Suprapubic skin (tissue), 4 donors: ENCODE measurements at regions not wholly inside any gene's neighbourhood (a gene's known extent, or its start where the extent isn't known, plus 50 kb on each side); places are given as distances from the start of the nearest gene placed in this dataset.

Source experiments
- DNase-seq, 2 donors: peaks; one replicate each; pipeline ENCODE4 v3.0.0-alpha.2; 2019; ENCODE audit warnings: low spot score in 2 of 2
- H3K27ac ChIP-seq: fragments of 200-600 bp; sonication (generic); one replicate; pipeline ENCODE4 v1.5.1; 2019
- H3K27me3 ChIP-seq: fragments of 200-600 bp; sonication (generic); one replicate; pipeline ENCODE4 v1.5.1; 2019
- H3K36me3 ChIP-seq: fragments of 200-600 bp; sonication (generic); one replicate; pipeline ENCODE4 v1.5.1; 2019
- H3K4me1 ChIP-seq: fragments of 200-600 bp; sonication (generic); one replicate; pipeline ENCODE4 v1.5.1; 2019
- H3K4me3 ChIP-seq: fragments of 200-600 bp; sonication (generic); one replicate; pipeline ENCODE4 v1.5.1; 2019; ENCODE audit warnings: mild to moderate bottlenecking
- H3K9me3 ChIP-seq: fragments of 200-600 bp; sonication (generic); one replicate; pipeline ENCODE4 v1.5.1; 2019
- CTCF ChIP-seq, 2 donors: fragments of 200-600 bp in 1 of 2; fragments of 450-650 bp in 1 of 2; sonication (generic) in 1 of 2; IDR thresholded peaks; one replicate each; pipeline ENCODE4 v1.5.1; 2016 to 2019; ENCODE audit warnings: antibody characterized with exemption in 2 of 2, mild to moderate bottlenecking in 1 of 2, moderate library complexity in 1 of 2
- EP300 ChIP-seq: sonication (generic); formaldehyde crosslinking; IDR thresholded peaks from one replicate; pipeline ENCODE4 v1.6.1; 2017; ENCODE audit warnings: antibody characterized with exemption
- POLR2A ChIP-seq, 2 donors: fragments of 450-650 bp; IDR thresholded peaks; one replicate each; pipeline ENCODE4 v1.6.1; 2017; ENCODE audit warnings: antibody characterized with exemption in 2 of 2, mild to moderate bottlenecking in 2 of 2, moderate library complexity in 2 of 2
- POLR2AphosphoS5 ChIP-seq, 3 donors: sonication (generic); formaldehyde crosslinking; IDR thresholded peaks; one replicate each; pipeline ENCODE4 v1.6.1; 2017; ENCODE audit warnings: antibody characterized with exemption in 3 of 3
- WGBS: methylation state at CpG from one replicate; pipeline ENCODE4 v1.1.5; 2018; 5-methylcytosine and 5-hydroxymethylcytosine counted together

GRCh38 chr3:103847081-103848062 is 1412.6 kb downstream of the ZPLD1 start:
- 76% methylated on average over 8 of the region's 8 CpGs for WGBS
- H3K4me1 ChIP-seq: no peaks in the 10 kb centered on the region
- H3K4me3 ChIP-seq: no peak overlapping the region
- no peaks in the 10 kb centered on the region for H3K27me3 ChIP-seq
- no peaks in the 10 kb centered on the region for H3K36me3 ChIP-seq
- no peak for DNase-seq
- TF ChIP-seq POLR2A (IDR thresholded peaks at IDR 0.05): no peak
- no peak for TF ChIP-seq EP300
- no peak for TF ChIP-seq CTCF (IDR thresholded peaks at IDR 0.05)
- no peak for TF ChIP-seq POLR2AphosphoS5 (IDR thresholded peaks at IDR 0.05)
- H3K9me3 ChIP-seq: no peaks in the 10 kb centered on the region
- no peak overlapping the region for H3K27ac ChIP-seq

GRCh38 chr3:103851793-103852192 is 1417.0 kb downstream of the ZPLD1 start:
- no peak for DNase-seq
- no peak for TF ChIP-seq POLR2A (IDR thresholded peaks at IDR 0.05)
- TF ChIP-seq EP300: no peak
- H3K27me3 ChIP-seq: no peaks in the 10 kb centered on the region
- no peaks in the 10 kb centered on the region for H3K9me3 ChIP-seq
- H3K4me3 ChIP-seq: no peak overlapping the region
- H3K27ac ChIP-seq: no peak overlapping the region
- H3K36me3 ChIP-seq: no peaks in the 10 kb centered on the region
- no peaks in the 10 kb centered on the region for H3K4me1 ChIP-seq

- TF ChIP-seq POLR2A (IDR thresholded peaks at IDR 0.05): no peak
- no peak for TF ChIP-seq EP300
- TF ChIP-seq POLR2AphosphoS5 (IDR thresholded peaks at IDR 0.05): no peak
- no peak for TF ChIP-seq CTCF (IDR thresholded peaks at IDR 0.05)
- no peak overlapping the region for H3K4me3 ChIP-seq
Measured at GRCh38 chr3:103862415-103862814, 1427.6 kb downstream of the ZPLD1 start.

GRCh38 chr3:103863381-103863780 is 1428.6 kb downstream of the ZPLD1 start:
- H3K4me3 ChIP-seq: no peak overlapping the region
- H3K27me3 ChIP-seq: no peaks in the 10 kb centered on the region
- peaks cover 6% of the 10 kb centered on the region for H3K9me3 ChIP-seq
- 81% methylated on average over 3 of the region's 3 CpGs for WGBS
- TF ChIP-seq POLR2A (IDR thresholded peaks at IDR 0.05) (no peak), POLR2AphosphoS5 (IDR thresholded peaks at IDR 0.05) (no peak), EP300 (no peak), CTCF (IDR thresholded peaks at IDR 0.05) (no peak)
- no peak for DNase-seq
- no peaks in the 10 kb centered on the region for H3K4me1 ChIP-seq
- no peaks in the 10 kb centered on the region for H3K36me3 ChIP-seq
- no peak overlapping the region for H3K27ac ChIP-seq

More at GRCh38 chr3:103862415-103862814, 1427.6 kb downstream of the ZPLD1 start:
- no peaks in the 10 kb centered on the region for H3K36me3 ChIP-seq
- H3K27ac ChIP-seq: no peak overlapping the region
- H3K27me3 ChIP-seq: no peaks in the 10 kb centered on the region
- no peak for DNase-seq
- peaks cover 6% of the 10 kb centered on the region for H3K9me3 ChIP-seq
- no peaks in the 10 kb centered on the region for H3K4me1 ChIP-seq

- DNase-seq: no peak
- H3K27ac ChIP-seq: no peak overlapping the region
- no peaks in the 10 kb centered on the region for H3K36me3 ChIP-seq
- peaks cover 6% of the 10 kb centered on the region for H3K9me3 ChIP-seq
- H3K4me1 ChIP-seq: no peaks in the 10 kb centered on the region
- TF ChIP-seq POLR2A (IDR thresholded peaks at IDR 0.05): no peak
- no peak for TF ChIP-seq EP300
- TF ChIP-seq POLR2AphosphoS5 (IDR thresholded peaks at IDR 0.05): no peak
- TF ChIP-seq CTCF (IDR thresholded peaks at IDR 0.05): no peak
- 66% methylated on average over 3 of the region's 3 CpGs for WGBS
- H3K27me3 ChIP-seq: no peaks in the 10 kb centered on the region
- H3K4me3 ChIP-seq: no peak overlapping the region
Measured at GRCh38 chr3:103866113-103866512, 1431.3 kb downstream of the ZPLD1 start.
